HG03520 (cell line): ENCODE measurements at regions not wholly inside any gene's neighbourhood (a gene's known extent, or its start where the extent isn't known, plus 50 kb on each side); places are given as distances from the start of the nearest gene placed in this dataset.
"Not testable (repeated sequence)": the region's sequence is repeated elsewhere in the genome, so short reads cannot be mapped to it uniquely, and the experiment has no call there.

Source experiments
- ATAC-seq: cut with Tn5 transposase; IDR thresholded peaks from one replicate; pipeline ENCODE4 v1.9.1; 2021; ENCODE audit warnings: mild to moderate bottlenecking, moderate library complexity; ENCODE audit not compliant: unreplicated experiment

GRCh38 chr7:85914437-85914836 lies 727.6 kb upstream of the SEMA3D start:
- ATAC-seq: no peak

GRCh38 chr7:85908051-85908450 lies 721.2 kb upstream of the SEMA3D start:
- no peak for ATAC-seq

DNA sequence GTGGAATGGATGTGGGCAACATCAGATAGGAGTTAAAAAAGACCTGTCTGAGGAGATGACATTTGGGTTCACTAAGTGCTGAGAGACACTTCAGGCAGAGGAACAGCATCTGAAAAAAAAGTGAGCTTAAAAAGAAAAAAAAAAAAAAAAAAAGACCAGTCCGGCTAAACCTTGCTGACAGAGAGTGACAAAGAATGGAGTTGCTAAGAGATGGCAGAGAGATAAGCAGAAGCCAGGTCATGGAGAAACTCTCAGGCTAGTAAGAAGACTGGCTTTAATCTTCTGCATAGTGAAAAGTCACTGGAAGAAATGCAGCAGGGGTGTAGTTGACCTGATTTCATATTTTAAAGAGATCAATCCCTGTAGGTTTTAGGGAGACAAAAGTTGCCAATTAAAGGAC lies 711.1 kb upstream of the SEMA3D start:
- ATAC-seq: no peak

DNA sequence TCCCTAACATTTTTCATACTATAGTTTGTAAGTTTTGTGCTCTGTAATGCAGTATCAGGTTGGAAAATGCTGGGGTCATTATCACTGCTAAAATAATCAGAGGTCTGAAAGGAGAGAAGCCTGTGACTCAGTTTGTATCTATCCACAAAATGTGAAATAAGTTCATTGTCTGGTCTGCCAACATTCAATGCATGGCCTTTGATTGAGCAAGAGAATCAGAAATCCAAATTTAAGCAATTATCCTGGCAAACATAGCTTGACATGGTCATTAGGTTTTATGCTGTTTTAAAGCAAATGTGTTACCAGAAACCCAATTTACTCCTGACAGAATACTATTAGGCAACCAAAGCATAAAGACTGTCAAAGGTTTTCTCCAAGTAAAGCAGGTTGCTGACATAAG lies 709.7 kb upstream of the SEMA3D start:
- ATAC-seq: no peak

DNA sequence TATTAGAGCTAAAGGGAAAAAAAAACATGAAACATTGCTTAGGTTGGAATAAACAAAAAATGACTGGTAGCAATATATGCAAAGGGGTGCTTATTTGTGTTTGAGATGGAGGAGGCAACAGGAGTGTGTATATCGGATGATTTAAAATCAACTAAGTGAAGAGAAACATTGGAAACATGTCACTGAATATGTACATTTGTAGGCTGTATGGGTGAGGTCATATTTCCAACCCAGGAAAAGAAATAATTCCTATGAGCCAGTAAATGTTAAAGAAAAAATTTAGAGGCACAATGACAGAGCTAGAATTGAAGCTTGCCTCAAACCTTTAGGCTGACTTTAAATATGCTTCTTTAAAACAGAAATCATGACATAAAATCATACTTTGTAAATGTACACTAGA lies 709.0 kb upstream of the SEMA3D start:
- no peak for ATAC-seq

DNA sequence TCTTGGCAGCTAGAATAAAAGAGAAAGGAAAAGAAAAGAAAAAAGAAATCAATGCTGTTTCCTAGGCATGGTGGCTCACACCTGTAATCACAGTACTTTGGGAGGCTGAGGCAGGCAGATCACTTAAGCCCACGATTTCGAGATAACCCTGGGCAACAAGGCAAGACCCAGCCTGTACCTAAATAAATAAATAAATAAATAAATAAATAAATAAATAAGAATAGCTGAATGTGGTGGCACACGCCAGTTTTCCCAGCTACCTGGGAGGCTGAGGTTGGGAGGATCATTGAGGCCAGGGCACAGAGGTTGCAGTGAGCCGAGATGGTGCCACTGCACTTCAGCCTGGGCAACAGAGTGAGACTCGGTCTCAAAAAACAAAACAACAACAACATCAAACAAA lies 705.0 kb upstream of the SEMA3D start:
- ATAC-seq: not testable (repeated sequence)

- ATAC-seq: peak; percentile 85
These were observed 703.5 kb upstream of the SEMA3D start for GRCh38 chr7:85890244-85890811.

- ATAC-seq: no peak
These were observed 700.3 kb upstream of the SEMA3D start for GRCh38 chr7:85887133-85887532.

GRCh38 chr7:85882335-85882734 lies 695.5 kb upstream of the SEMA3D start:
- no peak for ATAC-seq

- ATAC-seq: no peak
These were observed 688.5 kb upstream of the SEMA3D start for GRCh38 chr7:85875398-85875797.

DNA sequence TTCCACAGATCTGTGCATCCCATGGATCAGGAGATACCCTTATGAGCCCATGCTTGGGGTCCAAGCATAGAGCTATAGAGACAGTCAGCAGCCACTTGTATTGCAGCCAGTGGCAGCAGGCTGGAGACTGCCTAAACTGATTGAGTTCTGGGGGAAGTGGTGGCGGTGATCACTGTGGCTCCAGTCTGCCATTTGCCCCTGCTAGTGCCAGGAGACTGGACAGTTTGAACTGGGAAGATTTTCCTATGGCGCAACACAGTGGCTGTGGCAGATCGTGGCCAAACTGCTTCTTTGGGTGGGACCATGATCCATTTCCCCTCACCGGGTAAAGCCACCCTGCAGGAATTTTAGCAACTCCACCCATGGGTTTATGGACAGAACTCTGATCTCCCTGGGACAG lies 679.7 kb upstream of the SEMA3D start:
- ATAC-seq: no peak

GRCh38 chr7:85851571-85852193 lies 664.8 kb upstream of the SEMA3D start:
- no peak for ATAC-seq

DNA sequence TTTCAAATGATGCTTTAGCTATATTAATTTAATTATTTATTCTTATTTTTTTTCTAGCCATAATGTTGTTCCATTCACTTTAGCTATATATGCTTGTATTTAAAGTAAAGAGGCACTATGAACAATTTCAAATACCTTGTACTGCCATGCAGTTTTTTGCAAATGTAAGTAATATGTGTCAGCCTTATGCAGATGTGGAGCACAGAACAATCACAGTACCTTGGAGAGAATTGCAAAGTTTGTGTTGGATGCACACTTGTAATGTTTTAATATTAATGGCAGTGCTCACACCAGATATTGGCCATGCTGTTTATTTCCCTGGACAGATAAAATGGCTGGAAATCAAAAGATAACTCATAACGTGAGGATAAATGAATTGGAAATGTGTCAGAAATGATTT lies 663.5 kb upstream of the SEMA3D start:
- ATAC-seq: no peak

GRCh38 chr7:85840554-85840953 lies 653.7 kb upstream of the SEMA3D start:
- ATAC-seq: no peak

DNA sequence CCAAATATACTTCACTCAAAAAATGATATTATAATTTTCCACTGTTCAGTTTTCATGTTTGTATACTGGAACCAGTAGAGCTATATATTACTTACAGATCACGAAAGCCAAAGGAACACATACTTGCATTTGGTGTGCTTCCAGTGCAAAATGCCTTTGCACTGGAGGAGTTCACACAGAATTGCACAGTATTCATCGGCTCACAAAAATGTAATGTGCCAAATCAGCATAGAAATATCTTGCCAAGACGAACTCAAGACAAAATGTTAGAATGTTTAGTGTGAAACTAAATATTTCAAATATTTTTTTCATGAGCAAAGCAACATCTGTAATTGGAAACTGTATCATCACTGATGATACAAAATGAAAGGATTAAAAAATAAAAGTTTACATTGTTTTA lies 646.2 kb upstream of the SEMA3D start:
- ATAC-seq: no peak

- ATAC-seq: no peak
These were observed 644.1 kb upstream of the SEMA3D start for GRCh38 chr7:85830982-85831381.

GRCh38 chr7:85829817-85830432 lies 643.1 kb upstream of the SEMA3D start:
- ATAC-seq: no peak

DNA sequence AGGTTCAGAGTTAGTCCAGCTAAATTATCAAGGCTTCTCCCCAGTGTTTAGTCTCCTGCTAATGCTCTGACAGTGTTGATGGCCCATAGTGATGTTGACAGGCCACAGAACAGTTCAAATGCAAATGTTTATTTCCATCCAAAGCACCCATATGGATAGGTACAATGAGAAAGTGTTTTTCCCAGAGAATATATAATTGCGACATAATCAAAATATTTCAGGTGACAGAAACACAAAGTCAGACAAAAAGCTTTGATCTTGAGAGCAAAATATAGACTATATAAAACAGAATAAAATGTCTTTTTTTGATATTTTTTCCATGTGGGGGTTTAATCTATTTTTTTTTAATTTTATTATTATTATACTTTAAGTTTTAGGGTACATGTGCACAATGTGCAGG lies 642.3 kb upstream of the SEMA3D start:
- ATAC-seq: no peak

DNA sequence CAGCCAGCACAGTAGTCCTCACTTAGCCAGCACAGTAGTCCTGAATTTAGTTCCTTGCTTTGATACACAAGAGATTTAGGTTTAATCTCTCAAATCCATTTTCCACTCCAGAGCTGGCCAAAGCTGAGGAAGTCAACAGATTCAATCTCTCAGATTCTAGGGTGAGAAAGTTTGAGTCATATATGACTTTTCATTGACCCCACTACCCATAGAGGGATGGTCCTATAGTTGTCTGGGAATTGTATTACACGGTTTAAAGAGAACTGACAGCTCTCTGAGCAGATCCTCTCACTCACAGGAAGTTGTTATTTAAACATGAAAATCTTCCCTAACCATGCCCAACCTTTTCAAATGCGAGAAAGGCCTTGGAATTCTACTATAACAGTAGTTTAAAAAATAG lies 641.8 kb upstream of the SEMA3D start:
- ATAC-seq: no peak

DNA sequence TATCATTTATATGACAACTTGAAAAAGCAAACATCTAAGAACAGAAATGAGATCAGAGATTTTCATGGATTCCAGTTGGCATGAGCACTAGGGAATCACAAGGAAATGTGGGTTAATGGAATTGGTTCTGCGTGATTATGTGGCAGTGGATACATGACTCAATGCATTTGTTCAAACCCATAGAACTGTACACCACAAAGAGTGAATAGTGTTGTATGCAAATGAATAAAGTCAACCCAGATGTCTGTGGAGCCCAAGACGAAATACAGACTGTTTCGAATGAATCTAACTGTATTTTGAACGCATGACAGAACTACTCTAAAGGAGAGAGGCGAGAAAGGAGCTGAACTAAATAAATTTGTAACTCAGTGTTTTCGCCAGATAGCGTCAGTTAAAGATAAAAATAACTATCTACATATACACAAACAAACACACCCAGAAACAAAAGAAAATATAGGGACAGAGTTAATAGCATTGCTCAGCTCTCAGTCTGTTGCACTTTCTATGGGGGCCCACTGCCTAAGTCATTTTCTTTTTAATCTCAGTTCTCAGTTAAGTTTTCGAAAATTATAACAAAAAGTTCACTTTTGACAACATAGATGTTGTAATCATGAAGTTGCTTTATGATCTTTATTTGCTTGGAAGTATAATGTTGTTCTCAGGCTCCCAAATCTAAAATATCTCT lies 636.7 kb upstream of the SEMA3D start:
- ATAC-seq: no peak

GRCh38 chr7:85821926-85822325 lies 635.1 kb upstream of the SEMA3D start:
- ATAC-seq: no peak
